H1 (cell line): ENCODE measurements at regions not wholly inside any gene's neighbourhood (a gene's known extent, or its start where the extent isn't known, plus 50 kb on each side); places are given as distances from the start of the nearest gene placed in this dataset.

ENCODE experiments used
- CTCF ChIA-PET: fragments of 300-600 bp; sonication (Branson Sonifier 250); formaldehyde crosslinking; loops from one replicate; lab custom pipeline; 2021; ENCODE audit not compliant: partially characterized antibody; lab: Charles Lee
- POLR2A ChIA-PET: fragments of 300-600 bp; sonication (Branson Sonifier 250); formaldehyde crosslinking; loops from one replicate; lab custom pipeline; 2021; ENCODE audit warnings: inconsistent platforms; ENCODE audit not compliant: partially characterized antibody; lab: Charles Lee
- DNase-seq, 2 experiments: peaks; one replicate each; pipeline versions ENCODE4 v3.0.0 to v3.0.0-alpha.2; 2010 to 2022; ENCODE audit warnings: low spot score in 2 of 2, low read depth in 1 of 2, mixed read lengths in 1 of 2
- FAIRE-seq: peaks from 2 replicates; lab custom pipeline; 2011; peaks lifted over from hg19 to GRCh38; lab: Jason Lieb, UNC
- H2AFZ ChIP-seq: 2 replicates; pipeline ENCODE4 v1.8.1; 2012; ENCODE audit warnings: low read length, inconsistent platforms
- H2AK5ac ChIP-seq: 2 replicates; pipeline ENCODE4 v1.6.1; 2013; ENCODE audit warnings: low read depth, low read length
- H2BK120ac ChIP-seq: replicated peaks from 2 replicates; pipeline ENCODE3; 2013; ENCODE audit warnings: low read depth, low read length, inconsistent platforms
- H2BK12ac ChIP-seq: 2 replicates; pipeline ENCODE4 v1.6.1; 2013; ENCODE audit warnings: low read depth, low read length
- H2BK15ac ChIP-seq: 2 replicates; pipeline ENCODE4 v1.6.1; 2013; ENCODE audit warnings: low read length
- H2BK20ac ChIP-seq: 2 replicates; pipeline ENCODE4 v1.6.1; 2013; ENCODE audit warnings: low read length
- H2BK5ac ChIP-seq: 2 replicates; pipeline ENCODE4 v1.6.1; 2013; ENCODE audit warnings: low read depth, low read length
- H3K14ac ChIP-seq: 2 replicates; pipeline ENCODE4 v1.6.1; 2013; ENCODE audit warnings: inconsistent platforms; ENCODE audit not compliant: insufficient read length
- H3K18ac ChIP-seq: 2 replicates; pipeline ENCODE4 v1.6.1; 2013; ENCODE audit warnings: low read length; ENCODE audit errors: extremely low read depth
- H3K23ac ChIP-seq: 2 replicates; pipeline ENCODE4 v1.6.1; 2013; ENCODE audit warnings: inconsistent platforms; ENCODE audit not compliant: insufficient read length
- H3K23me2 ChIP-seq: 2 replicates; pipeline ENCODE4 v1.6.1; 2013; ENCODE audit warnings: low read depth, low read length
- H3K27ac ChIP-seq: 2 replicates; pipeline ENCODE4 v1.6.1; 2011; ENCODE audit warnings: low read depth, low read length, inconsistent platforms
- H3K27me3 ChIP-seq, 4 experiments: replicated peaks in 1 of 4; 1 replicate in 1 of 4; 2 replicates in 3 of 4; pipeline versions ENCODE4 v1.6.1 to v1.8.1; 2011 to 2013; ENCODE audit warnings: low read length in 3 of 4, mild to moderate bottlenecking in 3 of 4, inconsistent platforms in 2 of 4, mixed read lengths in 2 of 4, moderate library complexity in 1 of 4; ENCODE audit not compliant: control insufficient read depth in 3 of 4, insufficient read depth in 3 of 4; ENCODE audit errors: extremely low read depth in 1 of 4
- H3K36me3 ChIP-seq, 4 experiments: 2 replicates each; pipeline versions ENCODE4 v1.6.1 to v1.8.1; 2011 to 2013; ENCODE audit warnings: mild to moderate bottlenecking in 4 of 4, low read length in 3 of 4, moderate library complexity in 2 of 4, control low read depth in 1 of 4, inconsistent platforms in 1 of 4; ENCODE audit not compliant: insufficient read depth in 4 of 4, control insufficient read depth in 2 of 4
- H3K4ac ChIP-seq: replicated peaks from 2 replicates; pipeline ENCODE3; 2013; ENCODE audit warnings: low read length, low read depth, mixed read lengths, inconsistent platforms; ENCODE audit not compliant: insufficient read length
- H3K4me1 ChIP-seq, 4 experiments: replicated peaks in 1 of 4; 1 replicate in 1 of 4; 2 replicates in 3 of 4; pipeline versions ENCODE4 v1.6.1 to v1.8.1; 2011 to 2013; ENCODE audit warnings: low read length in 3 of 4, inconsistent platforms in 2 of 4, mixed read lengths in 1 of 4; ENCODE audit not compliant: insufficient read depth in 4 of 4, control insufficient read depth in 3 of 4
- H3K4me2 ChIP-seq, 2 experiments: 2 replicates each; pipeline versions ENCODE4 v1.6.1 to v1.8.1; 2011 to 2013; ENCODE audit warnings: low read depth in 2 of 2, low read length in 2 of 2, control low read depth in 1 of 2, inconsistent platforms in 1 of 2, mild to moderate bottlenecking in 1 of 2; ENCODE audit not compliant: insufficient read depth in 1 of 2
- H3K4me3 ChIP-seq, 4 experiments: fragments of 200-600, 300-600 bp in 1 of 4; sonication (generic), shearing (Covaris generic), sonication (Bioruptor Twin) in 1 of 4; 2 replicates each; pipeline versions ENCODE4 v1.5.1 to v1.8.1; 2011 to 2016; ENCODE audit warnings: low read length in 4 of 4, low read depth in 3 of 4, control low read depth in 2 of 4, inconsistent platforms in 2 of 4, mild to moderate bottlenecking in 2 of 4, mixed read lengths in 1 of 4, moderate library complexity in 1 of 4; ENCODE audit not compliant: insufficient read depth in 2 of 4; ENCODE audit errors: extremely low read depth in 1 of 4
- H3K56ac ChIP-seq: replicated peaks from 2 replicates; pipeline ENCODE3; 2013; ENCODE audit warnings: low read depth, mild to moderate bottlenecking, mixed read lengths, low read length, inconsistent platforms; ENCODE audit not compliant: insufficient read length
- H3K79me1 ChIP-seq: 2 replicates; pipeline ENCODE4 v1.6.1; 2013; ENCODE audit warnings: low read depth, low read length, control low read depth
- H3K79me2 ChIP-seq, 2 experiments: 2 replicates each; pipeline versions ENCODE4 v1.6.1 to v1.8.1; 2012 to 2013; ENCODE audit warnings: low read length in 2 of 2, mild to moderate bottlenecking in 2 of 2, inconsistent platforms in 1 of 2; ENCODE audit not compliant: insufficient read depth in 2 of 2, control insufficient read depth in 1 of 2
- H3K9ac ChIP-seq, 4 experiments: replicated peaks in 1 of 4; 1 replicate in 1 of 4; 2 replicates in 3 of 4; pipeline versions ENCODE4 v1.6.1 to v1.8.1; 2011 to 2013; ENCODE audit warnings: low read depth in 3 of 4, low read length in 3 of 4, control low read depth in 2 of 4, mild to moderate bottlenecking in 2 of 4, moderate library complexity in 2 of 4, inconsistent platforms in 1 of 4; ENCODE audit errors: extremely low read depth in 1 of 4
- H3K9me3 ChIP-seq, 2 experiments: 2 replicates each; pipeline versions ENCODE4 v1.6.1 to v1.8.1; 2012 to 2013; ENCODE audit warnings: mild to moderate bottlenecking in 2 of 2, moderate library complexity in 2 of 2, control low read depth in 1 of 2, inconsistent platforms in 1 of 2, low read depth in 1 of 2, low read length in 1 of 2, mixed read lengths in 1 of 2; ENCODE audit not compliant: insufficient read depth in 2 of 2
- H4K20me1 ChIP-seq, 2 experiments: replicated peaks in 1 of 2; 2 replicates each; pipeline versions ENCODE3 to v1.8.1; 2011 to 2013; ENCODE audit warnings: inconsistent platforms in 2 of 2, low read length in 2 of 2, mild to moderate bottlenecking in 1 of 2; ENCODE audit not compliant: insufficient read depth in 2 of 2, control insufficient read depth in 1 of 2
- H4K5ac ChIP-seq: 2 replicates; pipeline ENCODE4 v1.6.1; 2013; ENCODE audit warnings: low read length, low read depth, mixed read lengths, inconsistent platforms; ENCODE audit not compliant: insufficient read length
- H4K8ac ChIP-seq: 2 replicates; pipeline ENCODE4 v1.8.0; 2013; ENCODE audit warnings: mild to moderate bottlenecking, moderate library complexity, low read length, inconsistent platforms; ENCODE audit not compliant: insufficient read depth; ENCODE audit errors: extremely low read depth
- H4K91ac ChIP-seq: replicated peaks from 2 replicates; pipeline ENCODE3; 2013; ENCODE audit warnings: low read length, mixed read lengths, inconsistent platforms; ENCODE audit not compliant: insufficient read length
- ASH2L ChIP-seq: fragments of 200-600, 300-600 bp; sonication (generic); IDR thresholded peaks from one replicate; pipeline ENCODE4 v1.7.1; 2017; ENCODE audit warnings: low read length
- CEBPB ChIP-seq: IDR thresholded peaks from 2 replicates; pipeline ENCODE4 v1.6.1; 2012; ENCODE audit warnings: low read depth, low read length
- EP300 ChIP-seq, 2 experiments: IDR thresholded peaks; 1 replicate in 1 of 2; 2 replicates in 1 of 2; pipeline ENCODE4 v1.6.1; 2011 to 2012; ENCODE audit warnings: low read depth in 2 of 2, low read length in 2 of 2, mild to moderate bottlenecking in 2 of 2, borderline replicate concordance in 1 of 2, inconsistent platforms in 1 of 2, moderate library complexity in 1 of 2
- GABPA ChIP-seq: IDR thresholded peaks from 2 replicates; pipeline ENCODE4 v1.6.1; 2011; ENCODE audit warnings: mild to moderate bottlenecking, low read length, moderate library complexity, borderline replicate concordance; ENCODE audit not compliant: insufficient read depth
- JUND ChIP-seq: IDR thresholded peaks from 2 replicates; pipeline ENCODE4 v1.6.1; 2011; ENCODE audit warnings: mild to moderate bottlenecking, improper control_type of control experiment, low read length
- KDM1A ChIP-seq: fragments of 200-600, 300-600 bp; sonication (generic); IDR thresholded peaks from 2 replicates; pipeline ENCODE4 v1.7.1; 2016; ENCODE audit warnings: mild to moderate bottlenecking, low read length, borderline replicate concordance
- KDM4A ChIP-seq: IDR thresholded peaks from one replicate; pipeline ENCODE4 v1.7.1; 2012; ENCODE audit warnings: low read depth, mild to moderate bottlenecking, moderate library complexity, low read length, inconsistent platforms; ENCODE audit not compliant: severe bottlenecking
- RFX5 ChIP-seq: IDR thresholded peaks from 2 replicates; pipeline ENCODE4 v1.6.1; 2011; ENCODE audit warnings: low read depth, low read length, improper control_type of control experiment, borderline replicate concordance
- RXRA ChIP-seq: IDR thresholded peaks from 2 replicates; pipeline ENCODE4 v1.6.1; 2011; ENCODE audit warnings: low read depth, mild to moderate bottlenecking, low read length, moderate library complexity; ENCODE audit not compliant: insufficient read depth
- SP4 ChIP-seq: IDR thresholded peaks from 2 replicates; pipeline ENCODE4 v1.6.1; 2012; ENCODE audit warnings: low read length, inconsistent platforms
- YY1 ChIP-seq: IDR thresholded peaks from 2 replicates; pipeline ENCODE4 v1.6.1; 2011; ENCODE audit warnings: low read depth, mild to moderate bottlenecking, low read length
- ZNF274 ChIP-seq: IDR thresholded peaks from 2 replicates; pipeline ENCODE4 v1.7.0; 2012; ENCODE audit warnings: low read length, borderline replicate concordance; ENCODE audit errors: extremely low read depth
- WGBS, 2 experiments: shearing (Covaris generic) in 1 of 2; methylation state at CpG; one replicate each; pipeline versions ENCODE4 v1.1.6 to v1.1.7; 2013 to 2015; ENCODE audit warnings: low lambda C conversion rate in 2 of 2, mixed read lengths in 2 of 2, inconsistent platforms in 1 of 2, low coverage in 1 of 2, missing lambda C conversion rate in 1 of 2; ENCODE audit not compliant: insufficient replicate concordance in 2 of 2, insufficient coverage in 1 of 2, insufficient read length in 1 of 2; ENCODE audit errors: extremely low coverage in 1 of 2, missing lambda C conversion rate in 1 of 2; 5-methylcytosine and 5-hydroxymethylcytosine counted together
- TF ChIP-seq, protein P1 (sequence below): IDR thresholded peaks from 2 replicates; pipeline ENCODE4 v1.6.1; 2011; ENCODE audit warnings: low read length, improper control_type of control experiment
- TF ChIP-seq, protein P2 (sequence below): IDR thresholded peaks from 2 replicates; pipeline ENCODE4 v1.6.1; 2011; ENCODE audit warnings: low read depth, mild to moderate bottlenecking, low read length; ENCODE audit not compliant: insufficient read depth

DNA sequence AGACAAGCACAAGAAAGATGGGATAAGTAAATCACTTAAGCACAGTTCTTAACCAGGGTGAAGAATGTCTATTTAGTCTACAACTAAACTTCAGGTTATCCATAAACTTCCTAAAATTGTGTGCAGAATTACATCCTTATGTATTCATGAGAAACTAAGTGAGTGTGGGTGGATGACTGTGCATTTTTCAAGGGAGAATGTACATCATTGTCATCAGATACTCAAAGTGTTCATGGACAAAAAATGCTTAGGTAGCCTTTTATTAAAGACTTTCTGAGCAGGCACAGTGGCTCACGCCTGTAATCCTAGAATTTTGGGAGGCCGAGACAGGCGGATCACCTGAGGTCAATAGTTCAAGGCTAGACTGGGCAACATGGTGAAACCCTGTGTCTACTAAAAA lies 2023.8 kb downstream of the LRRC4C start:
- Histone ChIP-seq H2AK5ac (no peak overlapping the region), H3K23ac (no peak overlapping the region), H3K9ac (no peak overlapping the region), H2BK5ac (no peak overlapping the region), H2BK20ac (no peak overlapping the region), H2BK12ac (no peak overlapping the region), H3K56ac (no peak overlapping the region), H3K14ac (no peak overlapping the region), H3K36me3 (no peaks in the 10 kb centered on the region), H3K9me3 (no peaks in the 10 kb centered on the region), H2AFZ (no peak overlapping the region), H2BK15ac (no peak overlapping the region), H3K79me2 (no peaks in the 10 kb centered on the region), H2BK120ac (no peak overlapping the region), H3K79me1 (no peaks in the 10 kb centered on the region), H4K20me1 (no peaks in the 10 kb centered on the region), H3K27ac (no peak overlapping the region), H3K4me3 (no peak overlapping the region), H3K4me2 (no peak overlapping the region), H3K23me2 (no peaks in the 10 kb centered on the region), H3K4ac (no peak overlapping the region), H4K5ac (no peak overlapping the region), H3K4me1 (no peaks in the 10 kb centered on the region; a peak in 1 of 7 replicates), H4K8ac (no peak overlapping the region), H3K27me3 (no peaks in the 10 kb centered on the region), H4K91ac (no peak overlapping the region), H3K18ac (no peak overlapping the region)
- ChIA-PET POLR2A (no interaction called here), CTCF (no interaction called here)
- 94% methylated on average over 3 of the region's 3 CpGs; no CpG with 5 or more reads in 1 of the 2 experiments for WGBS, 2 experiments
- DNase-seq: no peak
- no peak for FAIRE-seq
- no peak for TF ChIP-seq RXRA
- TF ChIP-seq EP300 (IDR thresholded peaks at IDR 0.05; ENCODE audit: borderline replicate concordance in 1 of 2, low read depth in 2 of 2, low read length in 2 of 2): no peak
- no peak for TF ChIP-seq CEBPB
- TF ChIP-seq, protein P1, sequence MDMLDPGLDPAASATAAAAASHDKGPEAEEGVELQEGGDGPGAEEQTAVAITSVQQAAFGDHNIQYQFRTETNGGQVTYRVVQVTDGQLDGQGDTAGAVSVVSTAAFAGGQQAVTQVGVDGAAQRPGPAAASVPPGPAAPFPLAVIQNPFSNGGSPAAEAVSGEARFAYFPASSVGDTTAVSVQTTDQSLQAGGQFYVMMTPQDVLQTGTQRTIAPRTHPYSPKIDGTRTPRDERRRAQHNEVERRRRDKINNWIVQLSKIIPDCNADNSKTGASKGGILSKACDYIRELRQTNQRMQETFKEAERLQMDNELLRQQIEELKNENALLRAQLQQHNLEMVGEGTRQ: no peak
- TF ChIP-seq, protein P2, sequence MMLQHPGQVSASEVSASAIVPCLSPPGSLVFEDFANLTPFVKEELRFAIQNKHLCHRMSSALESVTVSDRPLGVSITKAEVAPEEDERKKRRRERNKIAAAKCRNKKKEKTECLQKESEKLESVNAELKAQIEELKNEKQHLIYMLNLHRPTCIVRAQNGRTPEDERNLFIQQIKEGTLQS: no peak
- TF ChIP-seq KDM4A: no peak
- no peak for TF ChIP-seq ZNF274
- no peak for TF ChIP-seq KDM1A
- TF ChIP-seq ASH2L: no peak
- no peak for TF ChIP-seq SP4
- no peak for TF ChIP-seq JUND
- TF ChIP-seq RFX5: no peak
- TF ChIP-seq GABPA: no peak
- no peak for TF ChIP-seq YY1
